GM23248 (cell line): ENCODE measurements at regions not wholly inside any gene's neighbourhood (a gene's known extent, or its start where the extent isn't known, plus 50 kb on each side); places are given as distances from the start of the nearest gene placed in this dataset.
A peak's percentile ranks its signal among the peaks of the same experiment; 100 is the strongest.

Experiments used
- DNase-seq: peaks from one replicate; pipeline ENCODE4 v3.0.0-alpha.2; 2015
- H2AFZ ChIP-seq: fragments of 200-600 bp; sonication (generic); 2 replicates; pipeline ENCODE4 v1.6.1; 2016; ENCODE audit warnings: antibody characterized with exemption
- H3F3A ChIP-seq: fragments of 200-600 bp; sonication (generic); 2 replicates; pipeline ENCODE4 v1.6.1; 2016; ENCODE audit warnings: mild to moderate bottlenecking, antibody characterized with exemption, mixed run types; ENCODE audit not compliant: insufficient read depth
- H3K27ac ChIP-seq: fragments of 200-600 bp; sonication (generic); 2 replicates; pipeline ENCODE4 v1.5.1; 2016; ENCODE audit warnings: mild to moderate bottlenecking
- H3K27me3 ChIP-seq: fragments of 200-600 bp; sonication (generic); replicated peaks from 2 replicates; pipeline ENCODE4 v1.6.1; 2016; ENCODE audit warnings: mild to moderate bottlenecking; ENCODE audit not compliant: insufficient read depth
- H3K36me3 ChIP-seq: fragments of 200-600 bp; sonication (generic); 2 replicates; pipeline ENCODE4 v1.6.1; 2016; ENCODE audit warnings: low read depth, mild to moderate bottlenecking
- H3K4me1 ChIP-seq: fragments of 200-600 bp; sonication (generic); 2 replicates; pipeline ENCODE4 v1.6.1; 2016; ENCODE audit warnings: mild to moderate bottlenecking; ENCODE audit not compliant: insufficient read depth
- H3K4me2 ChIP-seq: fragments of 200-600 bp; sonication (generic); one replicate; pipeline ENCODE4 v1.6.1; 2016; ENCODE audit warnings: mild to moderate bottlenecking; ENCODE audit not compliant: unreplicated experiment
- H3K4me3 ChIP-seq: fragments of 200-600 bp; sonication (generic); 2 replicates; pipeline ENCODE4 v1.5.1; 2016; ENCODE audit warnings: mild to moderate bottlenecking
- H3K79me2 ChIP-seq: fragments of 200-600 bp; sonication (generic); 2 replicates; pipeline ENCODE4 v1.6.1; 2016; ENCODE audit warnings: mild to moderate bottlenecking; ENCODE audit not compliant: insufficient read depth
- H3K9ac ChIP-seq: fragments of 200-600 bp; sonication (generic); 2 replicates; pipeline ENCODE4 v1.6.1; 2016; ENCODE audit warnings: mild to moderate bottlenecking
- H3K9me2 ChIP-seq: fragments of 200-600 bp; sonication (generic); 2 replicates; pipeline ENCODE4 v1.6.1; 2016; ENCODE audit warnings: mixed run types, mild to moderate bottlenecking, moderate library complexity; ENCODE audit not compliant: insufficient read depth
- H3K9me3 ChIP-seq: fragments of 200-600 bp; sonication (generic); one replicate; pipeline ENCODE4 v1.6.1; 2017; ENCODE audit warnings: low read depth
- H4K20me1 ChIP-seq: fragments of 200-600 bp; sonication (generic); 2 replicates; pipeline ENCODE4 v1.6.0; 2016; ENCODE audit not compliant: insufficient read depth
- EZH2 ChIP-seq: fragments of 200-600 bp; sonication (generic); IDR thresholded peaks from 2 replicates; pipeline ENCODE4 v1.6.1; 2018; ENCODE audit warnings: antibody characterized with exemption, mild to moderate bottlenecking; ENCODE audit not compliant: insufficient read depth, poor library complexity, severe bottlenecking
- EZH2phosphoT487 ChIP-seq: fragments of 200-600 bp; sonication (generic); IDR thresholded peaks from 2 replicates; pipeline ENCODE4 v1.6.1; 2018; ENCODE audit warnings: antibody characterized with exemption, moderate library complexity, mild to moderate bottlenecking, low read depth; ENCODE audit not compliant: insufficient read depth
- WGBS, 2 experiments: methylation state at CpG; one replicate each; pipeline ENCODE4 v1.1.6; 2015 to 2017; ENCODE audit warnings: low lambda C conversion rate in 2 of 2, low coverage in 1 of 2; ENCODE audit errors: missing lambda C conversion rate in 2 of 2; 5-methylcytosine and 5-hydroxymethylcytosine counted together
- in situ Hi-C: fragments of 300-500 bp; cut with MboI; formaldehyde crosslinking; loops from 2 replicates; pipeline ENCODE4 v1.15.0; 2020

DNA sequence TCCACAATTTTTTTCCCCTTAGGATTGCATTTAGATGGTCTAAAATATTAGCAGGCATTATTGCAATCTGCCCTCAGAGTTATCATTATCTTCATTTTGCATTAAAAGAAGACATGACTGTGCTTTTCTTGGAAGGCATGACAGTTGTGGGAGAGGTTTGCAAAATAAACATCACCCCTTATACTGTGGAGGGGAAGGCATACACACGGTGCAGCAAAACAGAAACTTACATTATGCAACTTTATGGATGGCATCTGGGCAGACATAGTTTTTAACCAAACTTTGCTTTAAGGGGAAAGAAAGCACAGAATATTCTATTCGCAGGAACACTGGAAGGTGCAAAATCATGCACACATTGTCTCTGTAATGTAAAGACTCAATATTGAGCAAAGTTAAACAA is 505.8 kb upstream of the ADAMTS16 start:
- Histone ChIP-seq H3K9me2 (no peaks in the 10 kb centered on the region), H3K4me2 (no peak overlapping the region), H3K79me2 (no peaks in the 10 kb centered on the region), H3K4me1 (no peaks in the 10 kb centered on the region), H3K9me3 (no peaks in the 10 kb centered on the region), H3K4me3 (no peak overlapping the region), H2AFZ (no peak overlapping the region), H3K27me3 (no peaks in the 10 kb centered on the region), H3F3A (no peaks in the 10 kb centered on the region), H3K27ac (no peak overlapping the region), H3K9ac (no peak overlapping the region), H4K20me1 (no peaks in the 10 kb centered on the region), H3K36me3 (no peaks in the 10 kb centered on the region)
- 27 to 29% methylated on average over 2 of the region's 2 CpGs for WGBS, 2 experiments
- TF ChIP-seq EZH2phosphoT487: no peak
- in situ Hi-C loops: no loop called here
- no peak for DNase-seq

- H3K27me3 ChIP-seq: no peaks in the 10 kb centered on the region
- in situ Hi-C loops: no loop called here
- H4K20me1 ChIP-seq: no peaks in the 10 kb centered on the region
- H3K9ac ChIP-seq: no peak overlapping the region
- no peak overlapping the region for H3K4me3 ChIP-seq
- H3K9me3 ChIP-seq: no peaks in the 10 kb centered on the region
- no peaks in the 10 kb centered on the region for H3K9me2 ChIP-seq
- no peaks in the 10 kb centered on the region for H3K36me3 ChIP-seq
- H3K79me2 ChIP-seq: no peaks in the 10 kb centered on the region
- H3K4me2 ChIP-seq: no peak overlapping the region
- H3F3A ChIP-seq: no peaks in the 10 kb centered on the region
- TF ChIP-seq EZH2phosphoT487 (no peak), EZH2 (no peak)
- no peaks in the 10 kb centered on the region for H3K4me1 ChIP-seq
- no peak overlapping the region for H2AFZ ChIP-seq
- no peak for DNase-seq
- H3K27ac ChIP-seq: no peak overlapping the region
- WGBS, 2 experiments: 64 to 73% methylated on average over 6 of the region's 6 CpGs
Observed at GRCh38 chr5:4636378-4636777, 503.8 kb upstream of the ADAMTS16 start.

GRCh38 chr5:4639946-4640345 is 500.2 kb upstream of the ADAMTS16 start:
- H3K36me3 ChIP-seq: no peaks in the 10 kb centered on the region
- no peak overlapping the region for H2AFZ ChIP-seq
- no peaks in the 10 kb centered on the region for H3K4me1 ChIP-seq
- no peaks in the 10 kb centered on the region for H4K20me1 ChIP-seq
- no peak overlapping the region for H3K27ac ChIP-seq
- no peaks in the 10 kb centered on the region for H3K79me2 ChIP-seq
- no peaks in the 10 kb centered on the region for H3K9me3 ChIP-seq
- no peaks in the 10 kb centered on the region for H3K27me3 ChIP-seq
- H3F3A ChIP-seq: no peaks in the 10 kb centered on the region
- no peak overlapping the region for H3K9ac ChIP-seq
- TF ChIP-seq EZH2phosphoT487: no peak
- TF ChIP-seq EZH2: no peak
- no peak overlapping the region for H3K4me2 ChIP-seq
- in situ Hi-C loops: no loop called here
- no peaks in the 10 kb centered on the region for H3K9me2 ChIP-seq
- 53 to 54% methylated on average over 11 of the region's 11 CpGs for WGBS, 2 experiments
- H3K4me3 ChIP-seq: no peak overlapping the region
- DNase-seq: no peak

GRCh38 chr5:4640795-4641194 is 499.3 kb upstream of the ADAMTS16 start:
- no peak overlapping the region for H3K9ac ChIP-seq
- no peaks in the 10 kb centered on the region for H3K79me2 ChIP-seq
- no peaks in the 10 kb centered on the region for H3F3A ChIP-seq
- DNase-seq: peak; percentile 4
- H3K27ac ChIP-seq: no peak overlapping the region
- H3K4me2 ChIP-seq: no peak overlapping the region
- TF ChIP-seq EZH2: no peak
- TF ChIP-seq EZH2phosphoT487: no peak
- H3K9me3 ChIP-seq: no peaks in the 10 kb centered on the region
- no peaks in the 10 kb centered on the region for H3K4me1 ChIP-seq
- no peaks in the 10 kb centered on the region for H3K36me3 ChIP-seq
- no peaks in the 10 kb centered on the region for H3K9me2 ChIP-seq
- no peak overlapping the region for H2AFZ ChIP-seq
- 32 to 42% methylated on average over 2 of the region's 2 CpGs for WGBS, 2 experiments
- in situ Hi-C loops: no loop called here
- no peaks in the 10 kb centered on the region for H4K20me1 ChIP-seq
- H3K4me3 ChIP-seq: no peak overlapping the region
- no peaks in the 10 kb centered on the region for H3K27me3 ChIP-seq

GRCh38 chr5:4642525-4642924 is 497.6 kb upstream of the ADAMTS16 start:
- no peak for DNase-seq
- no peak for TF ChIP-seq EZH2
- no peak for TF ChIP-seq EZH2phosphoT487

More at GRCh38 chr5:4642525-4642924, 497.6 kb upstream of the ADAMTS16 start:
- Histone ChIP-seq H3F3A (no peaks in the 10 kb centered on the region), H3K27me3 (no peaks in the 10 kb centered on the region), H3K27ac (no peak overlapping the region), H3K9ac (no peak overlapping the region), H3K9me3 (no peaks in the 10 kb centered on the region), H3K9me2 (no peaks in the 10 kb centered on the region), H4K20me1 (no peaks in the 10 kb centered on the region), H3K79me2 (no peaks in the 10 kb centered on the region), H3K36me3 (no peaks in the 10 kb centered on the region), H3K4me2 (no peak overlapping the region), H2AFZ (no peak overlapping the region), H3K4me1 (no peaks in the 10 kb centered on the region), H3K4me3 (no peak overlapping the region)
- in situ Hi-C loops: no loop called here
- 49 to 68% methylated on average over 1 of the region's 1 CpG for WGBS, 2 experiments
